Central memory CD8-positive, alpha-beta T cell (primary cell): ENCODE measurements at regions not wholly inside any gene's neighbourhood (a gene's known extent, or its start where the extent isn't known, plus 50 kb on each side); places are given as distances from the start of the nearest gene placed in this dataset.

ENCODE experiments used
- ATAC-seq: fragments of 150-1000 bp; cut with Tn5 transposase; replicated peaks from 2 replicates; pipeline ENCODE4 v1.10.0; 2022; ENCODE audit warnings: mild to moderate bottlenecking, moderate FRiP score, moderate number of reproducible peaks; ENCODE audit not compliant: poor library complexity, severe bottlenecking; ENCODE audit errors: extremely low read depth
- DNase-seq, 2 donors: peaks; one replicate each; pipeline ENCODE4 v3.0.0; 2021; ENCODE audit warnings: low spot score in 2 of 2
- H3K27ac Mint-ChIP-seq: one replicate; pipeline ENCODE4 v1.8.0; 2022; ENCODE audit warnings: low read depth, mild to moderate bottlenecking, moderate library complexity, mixed read lengths
- H3K27me3 Mint-ChIP-seq: one replicate; pipeline ENCODE4 v1.8.0; 2022; ENCODE audit warnings: mixed read lengths
- H3K36me3 Mint-ChIP-seq: one replicate; pipeline ENCODE4 v1.8.0; 2022; ENCODE audit warnings: mild to moderate bottlenecking, moderate library complexity, mixed read lengths; ENCODE audit not compliant: insufficient read depth
- H3K4me1 Mint-ChIP-seq: one replicate; pipeline ENCODE4 v1.8.0; 2022; ENCODE audit warnings: mixed read lengths
- H3K4me3 Mint-ChIP-seq: one replicate; pipeline ENCODE4 v1.8.0; 2022; ENCODE audit warnings: mild to moderate bottlenecking, moderate library complexity, mixed read lengths
- H3K9me3 Mint-ChIP-seq: one replicate; pipeline ENCODE4 v1.8.0; 2022; ENCODE audit warnings: mixed read lengths

DNA sequence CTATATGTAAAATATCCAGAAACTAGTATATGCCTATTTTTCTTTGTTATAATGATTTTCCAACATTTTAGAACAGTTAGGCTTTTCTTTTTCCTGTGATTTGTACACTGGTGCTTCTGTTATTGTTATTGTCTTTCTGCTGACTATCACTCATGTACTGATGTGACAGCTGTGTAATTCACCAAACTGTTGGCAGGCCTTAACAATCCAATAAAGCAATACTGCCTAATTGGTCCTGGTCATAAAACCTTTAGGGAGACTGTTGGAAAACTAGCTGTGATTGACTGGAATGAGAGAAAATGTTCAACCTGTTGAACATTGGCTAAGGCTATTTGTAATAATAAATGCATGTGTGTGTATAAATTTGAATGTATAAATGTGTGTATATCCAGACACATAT, 956.6 kb downstream of the REEP3 start:
- no peak overlapping the region for H3K27ac Mint-ChIP-seq
- H3K9me3 Mint-ChIP-seq = peaks cover 14% of the 10 kb centered on the region
- DNase-seq (no peak), ATAC-seq (no peak)
- no peaks in the 10 kb centered on the region for H3K36me3 Mint-ChIP-seq
- H3K27me3 Mint-ChIP-seq = no peaks in the 10 kb centered on the region
- H3K4me1 Mint-ChIP-seq = no peaks in the 10 kb centered on the region
- no peak overlapping the region for H3K4me3 Mint-ChIP-seq

GRCh38 chr10:64484811-64485330, 963.7 kb downstream of the REEP3 start:
- no peak for DNase-seq
- Mint-ChIP-seq H3K9me3 (peaks cover 6% of the 10 kb centered on the region), H3K36me3 (no peaks in the 10 kb centered on the region), H3K4me3 (no peak overlapping the region), H3K27ac (no peak overlapping the region), H3K27me3 (no peaks in the 10 kb centered on the region), H3K4me1 (no peaks in the 10 kb centered on the region)
- no peak for ATAC-seq

- H3K4me1 Mint-ChIP-seq = no peaks in the 10 kb centered on the region
- no peak for ATAC-seq
- H3K4me3 Mint-ChIP-seq = no peak overlapping the region
- no peak for DNase-seq
- no peaks in the 10 kb centered on the region for H3K36me3 Mint-ChIP-seq
- H3K27ac Mint-ChIP-seq = no peak overlapping the region
- H3K27me3 Mint-ChIP-seq = no peaks in the 10 kb centered on the region
- peaks cover 11% of the 10 kb centered on the region for H3K9me3 Mint-ChIP-seq
These were observed 964.9 kb downstream of the REEP3 start for GRCh38 chr10:64486149-64486548.

DNA sequence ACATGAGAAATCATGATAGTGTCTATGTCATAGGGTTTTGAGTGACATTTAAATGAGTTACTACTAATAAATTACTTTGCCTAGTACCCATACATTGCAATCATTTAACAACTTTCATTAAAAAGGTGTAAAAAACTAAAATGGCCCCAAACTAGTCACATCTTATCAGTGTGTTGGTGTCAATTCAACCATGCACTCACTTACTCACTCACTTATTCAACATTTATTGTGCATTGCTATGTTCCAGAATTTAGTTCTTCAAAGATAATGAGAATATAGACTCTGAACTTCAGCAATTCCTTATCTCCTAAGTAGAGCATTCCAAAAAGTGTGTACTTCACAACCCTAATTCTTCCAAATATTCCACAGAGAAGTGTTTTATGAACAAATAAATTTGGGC, 965.7 kb downstream of the REEP3 start:
- Mint-ChIP-seq H3K27ac (no peak overlapping the region), H3K9me3 (peaks cover 11% of the 10 kb centered on the region), H3K4me3 (no peak overlapping the region), H3K4me1 (no peaks in the 10 kb centered on the region), H3K27me3 (no peaks in the 10 kb centered on the region), H3K36me3 (no peaks in the 10 kb centered on the region)
- DNase-seq = no peak
- ATAC-seq = no peak

GRCh38 chr10:64494901-64495300, 973.7 kb downstream of the REEP3 start:
- no peaks in the 10 kb centered on the region for H3K36me3 Mint-ChIP-seq
- ATAC-seq (no peak), DNase-seq (no peak)
- H3K27me3 Mint-ChIP-seq = no peaks in the 10 kb centered on the region
- no peak overlapping the region for H3K4me3 Mint-ChIP-seq
- H3K4me1 Mint-ChIP-seq = no peaks in the 10 kb centered on the region
- H3K27ac Mint-ChIP-seq = no peak overlapping the region
- peaks cover 26% of the 10 kb centered on the region for H3K9me3 Mint-ChIP-seq

DNA sequence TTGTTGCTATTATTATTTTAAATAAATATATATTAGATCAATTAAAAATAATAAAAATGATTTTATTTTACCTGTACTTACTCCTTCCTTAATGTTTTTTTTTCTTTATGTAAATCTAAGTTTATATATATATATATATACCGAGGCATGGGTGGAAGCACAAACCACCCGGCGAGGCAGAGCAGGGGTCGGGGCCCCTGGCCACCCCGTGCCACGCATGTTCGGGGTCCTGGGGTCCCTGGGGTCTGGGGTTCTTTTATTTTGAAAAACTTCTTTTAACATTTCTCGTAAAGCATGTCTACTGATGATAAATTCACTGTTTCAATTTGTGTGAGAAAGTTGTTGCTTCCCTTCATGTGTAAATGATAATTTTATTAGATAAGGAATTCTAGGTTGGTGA, 976.1 kb downstream of the REEP3 start:
- no peak for DNase-seq
- Mint-ChIP-seq H3K27ac (no peak overlapping the region), H3K36me3 (no peaks in the 10 kb centered on the region), H3K9me3 (peaks cover 21% of the 10 kb centered on the region), H3K4me1 (no peaks in the 10 kb centered on the region), H3K4me3 (no peak overlapping the region), H3K27me3 (no peaks in the 10 kb centered on the region)
- ATAC-seq = no peak

GRCh38 chr10:64501807-64502206, 980.6 kb downstream of the REEP3 start:
- Mint-ChIP-seq H3K36me3 (no peaks in the 10 kb centered on the region), H3K27me3 (no peaks in the 10 kb centered on the region), H3K9me3 (peaks cover 9% of the 10 kb centered on the region), H3K4me1 (no peaks in the 10 kb centered on the region), H3K27ac (no peak overlapping the region), H3K4me3 (no peak overlapping the region)
- DNase-seq (no peak), ATAC-seq (no peak)

GRCh38 chr10:64502936-64503335, 981.7 kb downstream of the REEP3 start:
- no peaks in the 10 kb centered on the region for H3K27me3 Mint-ChIP-seq
- H3K4me3 Mint-ChIP-seq = no peak overlapping the region
- no peak for ATAC-seq
- no peaks in the 10 kb centered on the region for H3K4me1 Mint-ChIP-seq
- DNase-seq = no peak
- peaks cover 10% of the 10 kb centered on the region for H3K9me3 Mint-ChIP-seq
- no peaks in the 10 kb centered on the region for H3K36me3 Mint-ChIP-seq
- H3K27ac Mint-ChIP-seq = no peak overlapping the region

GRCh38 chr10:64503429-64503828, 982.2 kb downstream of the REEP3 start:
- DNase-seq (no peak), ATAC-seq (no peak)
- no peaks in the 10 kb centered on the region for H3K4me1 Mint-ChIP-seq
- H3K9me3 Mint-ChIP-seq = peaks cover 10% of the 10 kb centered on the region
- H3K36me3 Mint-ChIP-seq = no peaks in the 10 kb centered on the region
- H3K27me3 Mint-ChIP-seq = no peaks in the 10 kb centered on the region
- no peak overlapping the region for H3K27ac Mint-ChIP-seq
- H3K4me3 Mint-ChIP-seq = no peak overlapping the region

DNA sequence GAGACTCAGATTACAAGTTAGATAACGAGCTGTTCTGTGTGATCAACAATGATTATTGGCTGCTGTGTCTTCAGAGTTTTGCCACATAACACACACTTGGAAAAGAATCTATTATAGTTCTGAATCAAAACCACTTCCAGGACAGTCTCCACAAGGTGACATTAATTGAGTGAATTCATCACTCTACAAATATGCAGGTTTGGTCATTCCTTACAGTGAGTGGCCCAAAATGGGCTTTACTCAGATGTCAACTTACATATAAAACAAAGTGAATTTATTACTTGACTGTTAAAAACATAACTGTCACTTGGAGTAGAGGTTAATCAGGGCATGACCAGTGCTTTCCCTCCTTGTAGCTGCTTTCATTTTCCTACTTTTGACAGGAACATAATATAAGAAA, 984.3 kb downstream of the REEP3 start:
- no peak overlapping the region for H3K27ac Mint-ChIP-seq
- H3K36me3 Mint-ChIP-seq = no peaks in the 10 kb centered on the region
- no peaks in the 10 kb centered on the region for H3K27me3 Mint-ChIP-seq
- DNase-seq (no peak), ATAC-seq (no peak)
- H3K9me3 Mint-ChIP-seq = peaks cover 5% of the 10 kb centered on the region
- no peaks in the 10 kb centered on the region for H3K4me1 Mint-ChIP-seq
- no peak overlapping the region for H3K4me3 Mint-ChIP-seq

- no peaks in the 10 kb centered on the region for H3K27me3 Mint-ChIP-seq
- H3K4me3 Mint-ChIP-seq = no peak overlapping the region
- no peak for ATAC-seq
- no peak overlapping the region for H3K27ac Mint-ChIP-seq
- no peak for DNase-seq
- no peaks in the 10 kb centered on the region for H3K36me3 Mint-ChIP-seq
- no peaks in the 10 kb centered on the region for H3K4me1 Mint-ChIP-seq
- H3K9me3 Mint-ChIP-seq = peaks cover 5% of the 10 kb centered on the region
These were observed 985.8 kb downstream of the REEP3 start for GRCh38 chr10:64506963-64507362.

DNA sequence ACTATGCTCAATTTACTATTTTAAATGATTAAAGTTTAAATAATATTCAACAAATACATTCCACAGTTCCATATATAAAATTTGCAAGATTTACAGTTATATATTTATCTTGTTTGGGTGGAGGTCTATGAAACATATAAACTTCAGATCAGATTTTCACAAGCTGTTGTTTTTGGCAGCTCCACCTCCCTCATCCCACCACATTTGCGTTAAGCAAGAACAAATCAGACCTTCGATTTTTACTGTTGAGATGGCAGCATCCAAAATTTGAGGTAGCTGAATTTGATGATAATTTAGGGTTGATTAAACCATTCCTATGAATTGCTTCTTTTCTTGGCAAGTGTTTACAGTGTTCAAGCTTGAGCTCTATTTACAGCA, 986.4 kb downstream of the REEP3 start:
- H3K4me1 Mint-ChIP-seq = no peaks in the 10 kb centered on the region
- H3K36me3 Mint-ChIP-seq = no peaks in the 10 kb centered on the region
- H3K4me3 Mint-ChIP-seq = no peak overlapping the region
- DNase-seq = no peak
- no peaks in the 10 kb centered on the region for H3K27me3 Mint-ChIP-seq
- no peak for ATAC-seq
- no peak overlapping the region for H3K27ac Mint-ChIP-seq
- peaks cover 5% of the 10 kb centered on the region for H3K9me3 Mint-ChIP-seq

GRCh38 chr10:64508029-64508661, 986.9 kb downstream of the REEP3 start:
- Mint-ChIP-seq H3K36me3 (no peaks in the 10 kb centered on the region), H3K27me3 (no peaks in the 10 kb centered on the region), H3K4me1 (no peaks in the 10 kb centered on the region), H3K4me3 (no peak overlapping the region), H3K9me3 (peaks cover 5% of the 10 kb centered on the region), H3K27ac (no peak overlapping the region)
- no peak for ATAC-seq
- DNase-seq = no peak
